ENCODE measurements at regions not wholly inside any gene's neighbourhood (a gene's known extent, or its start where the extent isn't known, plus 50 kb on each side); places are given as distances from the start of the nearest gene placed in this dataset.
"Not testable (repeated sequence)": the region's sequence is repeated elsewhere in the genome, so short reads cannot be mapped to it uniquely, and the experiment has no call there.

- DNase-seq (ENCODE audit: low read depth): no peak
- H3K4me3 ChIP-seq (ENCODE audit: low read depth, low read length): no peak overlapping the region
- TF ChIP-seq, protein P1, sequence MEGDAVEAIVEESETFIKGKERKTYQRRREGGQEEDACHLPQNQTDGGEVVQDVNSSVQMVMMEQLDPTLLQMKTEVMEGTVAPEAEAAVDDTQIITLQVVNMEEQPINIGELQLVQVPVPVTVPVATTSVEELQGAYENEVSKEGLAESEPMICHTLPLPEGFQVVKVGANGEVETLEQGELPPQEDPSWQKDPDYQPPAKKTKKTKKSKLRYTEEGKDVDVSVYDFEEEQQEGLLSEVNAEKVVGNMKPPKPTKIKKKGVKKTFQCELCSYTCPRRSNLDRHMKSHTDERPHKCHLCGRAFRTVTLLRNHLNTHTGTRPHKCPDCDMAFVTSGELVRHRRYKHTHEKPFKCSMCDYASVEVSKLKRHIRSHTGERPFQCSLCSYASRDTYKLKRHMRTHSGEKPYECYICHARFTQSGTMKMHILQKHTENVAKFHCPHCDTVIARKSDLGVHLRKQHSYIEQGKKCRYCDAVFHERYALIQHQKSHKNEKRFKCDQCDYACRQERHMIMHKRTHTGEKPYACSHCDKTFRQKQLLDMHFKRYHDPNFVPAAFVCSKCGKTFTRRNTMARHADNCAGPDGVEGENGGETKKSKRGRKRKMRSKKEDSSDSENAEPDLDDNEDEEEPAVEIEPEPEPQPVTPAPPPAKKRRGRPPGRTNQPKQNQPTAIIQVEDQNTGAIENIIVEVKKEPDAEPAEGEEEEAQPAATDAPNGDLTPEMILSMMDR (IDR thresholded peaks at IDR 0.05; ENCODE audit: insufficient read depth, low read length): no peak
Observed at GRCh38 chr16:60655514-60656153, 1380.6 kb downstream of the CDH8 start.

DNA sequence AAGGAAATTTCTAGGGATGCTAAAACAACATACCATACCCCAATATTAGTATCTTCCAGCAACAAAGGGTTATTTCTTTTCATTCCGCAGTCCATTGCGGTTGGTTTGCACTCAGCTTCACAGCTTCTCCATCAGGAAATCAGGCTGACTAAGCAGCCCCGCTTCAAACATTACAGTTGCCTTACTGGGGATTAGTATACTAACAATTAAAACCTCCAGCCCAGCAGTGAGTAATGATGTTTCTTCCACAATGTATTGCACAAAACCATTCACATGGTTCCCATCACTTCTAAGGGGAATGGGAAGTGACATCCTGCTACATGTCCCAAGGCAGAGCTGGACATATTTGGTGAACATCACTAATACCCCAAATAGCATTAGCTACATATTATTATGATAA lies 1384.9 kb downstream of the CDH8 start:
- DNase-seq (ENCODE audit: low read depth): no peak
- TF ChIP-seq, protein P1 (IDR thresholded peaks at IDR 0.05; ENCODE audit: insufficient read depth, low read length): no peak
- no peak overlapping the region for H3K4me3 ChIP-seq (ENCODE audit: low read depth, low read length)

DNA sequence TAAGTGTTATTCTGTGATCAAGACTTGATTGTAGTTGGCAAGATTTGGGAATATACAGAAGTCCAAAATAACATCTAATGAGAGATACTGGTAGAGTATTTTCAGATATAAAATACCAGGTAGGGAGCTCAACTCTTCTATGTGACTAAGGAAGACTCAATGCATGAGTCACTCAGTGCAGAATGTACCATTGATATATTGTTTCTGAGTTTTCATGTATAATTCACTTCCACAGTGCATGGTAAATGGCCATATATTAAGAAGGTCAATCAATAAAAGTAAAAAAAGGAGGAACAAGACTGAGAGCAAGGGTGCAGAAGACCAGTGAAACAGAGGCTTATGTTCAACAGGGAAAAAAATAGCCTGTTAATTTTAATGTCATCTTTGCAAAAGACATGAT lies 1387.9 kb downstream of the CDH8 start:
- H3K4me3 ChIP-seq (ENCODE audit: low read depth, low read length): no peak overlapping the region
- no peak for DNase-seq (ENCODE audit: low read depth)
- TF ChIP-seq, protein P1 (IDR thresholded peaks at IDR 0.05; ENCODE audit: insufficient read depth, low read length): no peak

DNA sequence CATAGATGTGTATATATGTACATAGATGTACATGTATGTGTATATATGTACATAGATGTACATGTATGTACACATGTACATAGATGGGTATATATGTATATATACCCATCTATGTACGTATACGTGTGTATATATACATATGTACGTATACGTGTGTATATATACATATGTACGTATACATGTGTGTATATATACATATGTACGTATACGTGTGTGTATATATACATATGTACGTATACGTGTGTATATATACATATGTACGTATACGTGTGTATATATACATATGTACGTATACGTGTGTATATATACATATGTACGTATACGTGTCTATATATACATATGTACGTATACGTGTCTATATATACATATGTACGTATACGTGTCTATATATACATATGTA lies 1388.8 kb downstream of the CDH8 start:
- H3K4me3 ChIP-seq (ENCODE audit: low read depth, low read length); DNase-seq (ENCODE audit: low read depth): not testable (repeated sequence)

GRCh38 chr16:60646631-60647030 lies 1389.6 kb downstream of the CDH8 start:
- TF ChIP-seq, protein P1 (IDR thresholded peaks at IDR 0.05; ENCODE audit: insufficient read depth, low read length): no peak
- DNase-seq (ENCODE audit: low read depth): no peak
- H3K4me3 ChIP-seq (ENCODE audit: low read depth, low read length): no peak overlapping the region

GRCh38 chr16:60645541-60645940 lies 1390.7 kb downstream of the CDH8 start:
- TF ChIP-seq, protein P1 (IDR thresholded peaks at IDR 0.05; ENCODE audit: insufficient read depth, low read length): no peak
- H3K4me3 ChIP-seq (ENCODE audit: low read depth, low read length): no peak overlapping the region
- no peak for DNase-seq (ENCODE audit: low read depth)

DNA sequence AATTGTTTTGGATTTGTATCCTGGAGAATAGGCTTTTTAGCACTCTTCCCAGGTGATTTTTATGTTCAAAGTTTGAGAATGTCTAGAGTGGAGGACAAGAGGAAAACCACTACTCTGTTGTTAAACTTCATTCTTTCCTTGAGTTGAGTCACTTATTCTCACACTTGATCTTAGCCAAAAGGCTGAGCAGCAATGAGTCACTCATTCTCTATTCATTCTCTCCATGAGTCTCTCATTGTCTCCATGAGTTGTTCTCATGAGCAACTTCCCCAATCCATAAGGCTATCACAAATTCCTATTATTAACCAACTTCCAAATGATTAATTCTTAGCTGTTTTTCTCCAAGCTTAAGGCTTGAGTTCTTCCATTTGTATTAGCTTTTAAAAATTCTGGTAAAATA lies 1393.3 kb downstream of the CDH8 start:
- DNase-seq (ENCODE audit: low read depth): no peak

More for the DNA sequence above, 1393.3 kb downstream of the CDH8 start:
- no peak overlapping the region for H3K4me3 ChIP-seq (ENCODE audit: low read depth, low read length)
- TF ChIP-seq, protein P1 (IDR thresholded peaks at IDR 0.05; ENCODE audit: insufficient read depth, low read length): no peak
